NB4 (cell line): ENCODE measurements at regions not wholly inside any gene's neighbourhood (a gene's known extent, or its start where the extent isn't known, plus 50 kb on each side); places are given as distances from the start of the nearest gene placed in this dataset.

Experiments
- CTCF ChIP-seq: IDR thresholded peaks from one replicate; pipeline ENCODE4 v1.5.1; 2012; ENCODE audit warnings: low read depth, low read length
- MAX ChIP-seq: IDR thresholded peaks from 2 replicates; pipeline ENCODE4 v1.6.1; 2011; ENCODE audit warnings: low read depth, low read length

GRCh38 chr17:69608141-69608540 is 193.6 kb downstream of the MAP2K6 start:
- no peak for TF ChIP-seq CTCF
- TF ChIP-seq MAX: no peak
